AG04449 (cell line): ENCODE measurements at regions not wholly inside any gene's neighbourhood (a gene's known extent, or its start where the extent isn't known, plus 50 kb on each side); places are given as distances from the start of the nearest gene placed in this dataset.

ENCODE experiments used
- CTCF ChIA-PET: fragments of 350-600 bp; formaldehyde crosslinking; extraction: SDS; loops from one replicate; lab custom pipeline; 2021; ENCODE audit warnings: antibody characterized with exemption; lab: Yijun Ruan, JAX
- POLR2A ChIA-PET: fragments of 400-600, 350-600 bp; formaldehyde crosslinking; extraction: SDS; loops from one replicate; lab custom pipeline; 2020; ENCODE audit warnings: antibody characterized with exemption, inconsistent platforms; lab: Yijun Ruan, JAX
- DNase-seq: peaks from one replicate; pipeline ENCODE4 v3.0.0-alpha.2; 2010; ENCODE audit warnings: low read depth, low spot score
- H3K4me3 ChIP-seq: 2 replicates; pipeline ENCODE4 v1.5.1; 2011; ENCODE audit warnings: low read depth, mild to moderate bottlenecking, control low read depth, low read length
- CTCF ChIP-seq: IDR thresholded peaks from one replicate; pipeline ENCODE4 v1.5.1; 2011; ENCODE audit warnings: mild to moderate bottlenecking, moderate library complexity, low read length, control low read depth, inconsistent platforms; ENCODE audit not compliant: insufficient read depth; ENCODE audit errors: missing control alignments

- DNase-seq: no peak
- H3K4me3 ChIP-seq: no peak overlapping the region
- ChIA-PET POLR2A (no interaction called here), CTCF (interaction anchor here (0.7 to 4.0 kb wide), 9 partner anchors 9 to 261 kb away, joined by 3 to 45 read pairs (median 3); partner anchors contain the start of gene SLC4A11)
- TF ChIP-seq CTCF: no peak
These were observed 75.4 kb upstream of the SLC4A11 start for GRCh38 chr20:3314391-3314790.

GRCh38 chr20:3313683-3314065, 74.7 kb upstream of the SLC4A11 start:
- no peak overlapping the region for H3K4me3 ChIP-seq
- CTCF ChIA-PET: interaction anchor here (0.9 to 4.0 kb wide), 5 partner anchors 8 to 96 kb away, joined by 3 to 45 read pairs (median 3); partner anchors contain the start of gene SLC4A11
- no peak for TF ChIP-seq CTCF
- POLR2A ChIA-PET: interaction anchor here (0.7 kb wide), 1 partner anchor 269 kb away, joined by 3 read pairs; no protein-coding TSS in a partner anchor
- DNase-seq: no peak

- POLR2A ChIA-PET: no interaction called here
- no peak overlapping the region for H3K4me3 ChIP-seq
- DNase-seq: peak; percentile 41
- CTCF ChIA-PET: interaction anchor here (2.1 to 4.0 kb wide), 2 partner anchors 94 to 95 kb away, joined by 10 to 45 read pairs; no protein-coding TSS in a partner anchor
- no peak for TF ChIP-seq CTCF
These were observed 74.1 kb upstream of the SLC4A11 start for GRCh38 chr20:3312940-3313682.

DNA sequence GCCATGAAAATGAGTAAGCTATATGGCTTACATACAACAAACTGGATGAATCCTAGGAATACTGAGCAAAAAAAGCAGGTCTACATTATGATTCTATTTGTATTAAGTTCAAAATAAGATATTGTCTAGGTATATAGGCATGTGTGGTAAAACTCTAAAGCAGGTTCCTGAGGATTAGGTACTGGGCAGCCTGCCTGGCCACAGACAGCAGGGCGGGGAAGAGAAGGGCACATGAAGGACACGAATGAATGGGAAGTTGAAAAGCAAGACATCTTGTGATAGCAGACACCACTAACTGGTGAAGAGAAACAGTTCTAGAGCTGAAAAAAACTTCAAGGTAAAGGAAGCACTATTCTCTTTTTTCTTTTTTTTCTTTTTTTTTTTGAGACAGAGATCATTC, 72.6 kb upstream of the SLC4A11 start:
- CTCF ChIA-PET: interaction anchor here (2.1 kb wide), 1 partner anchor 93 kb away, joined by 10 read pairs; no protein-coding TSS in a partner anchor
- no peak for DNase-seq
- H3K4me3 ChIP-seq: no peak overlapping the region
- TF ChIP-seq CTCF: no peak
- POLR2A ChIA-PET: no interaction called here

DNA sequence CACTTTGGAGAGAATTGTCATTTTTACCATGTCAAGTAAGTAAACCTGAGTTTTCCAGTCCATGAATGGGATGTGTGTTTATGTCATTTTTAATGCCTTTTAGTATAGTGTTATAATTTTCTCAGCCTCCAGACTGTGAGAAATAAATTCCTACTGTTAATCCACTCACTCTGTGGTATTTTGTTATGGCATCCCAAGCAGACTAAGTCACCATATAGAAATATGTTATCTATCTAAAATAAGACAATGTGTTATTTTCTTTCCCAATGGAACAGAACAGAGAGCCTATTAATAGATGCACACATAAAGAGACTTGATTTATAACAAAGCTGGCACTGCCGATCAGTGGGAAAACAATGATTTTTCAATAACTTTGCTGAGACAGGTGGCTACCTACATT, 70.2 kb upstream of the SLC4A11 start:
- TF ChIP-seq CTCF: no peak
- ChIA-PET POLR2A (no interaction called here), CTCF (no interaction called here)
- DNase-seq: no peak
- no peak overlapping the region for H3K4me3 ChIP-seq

- ChIA-PET POLR2A (no interaction called here), CTCF (interaction anchor here (5.0 kb wide), 1 partner anchor 89 kb away, joined by 16 read pairs; no protein-coding TSS in a partner anchor)
- H3K4me3 ChIP-seq: no peak overlapping the region
- no peak for TF ChIP-seq CTCF
- DNase-seq: no peak
These were observed 68.7 kb upstream of the SLC4A11 start for GRCh38 chr20:3307725-3308124.
